ENCODE measurements at regions not wholly inside any gene's neighbourhood (a gene's known extent, or its start where the extent isn't known, plus 50 kb on each side); places are given as distances from the start of the nearest gene placed in this dataset.
A peak's percentile ranks its signal among the peaks of the same experiment; 100 is the strongest.

GRCh38 chr4:180811556-180811955 lies 1431.6 kb upstream of the TENM3 start:
- H3K4me2 ChIP-seq (ENCODE audit: low read length), result no peak overlapping the region
- no peaks in the 10 kb centered on the region for H3K27me3 ChIP-seq (ENCODE audit: insufficient read depth, low read length)
- no peak overlapping the region for H3K9ac ChIP-seq (ENCODE audit: low read length)
- H3K4me1 Mint-ChIP-seq (ENCODE audit: low read depth, unreplicated experiment), result peaks cover 6% of the 10 kb centered on the region
- no peak overlapping the region for H3K4me3 ChIP-seq (ENCODE audit: insufficient read depth, low read depth, low read length)
- H3K4me3 Mint-ChIP-seq (ENCODE audit: unreplicated experiment), result no peak overlapping the region
- H3K27ac ChIP-seq (ENCODE audit: low read depth, low read length), result no peak overlapping the region
- no peaks in the 10 kb centered on the region for H4K20me1 ChIP-seq (ENCODE audit: insufficient read depth, low read length)
- no peaks in the 10 kb centered on the region for H3K79me2 ChIP-seq (ENCODE audit: insufficient read depth, low read length)
- FAIRE-seq (no peak), DNase-seq (ENCODE audit: low read depth) (peak; percentile 46)
- H3K36me3 ChIP-seq (ENCODE audit: insufficient read depth, low read length), result no peaks in the 10 kb centered on the region
- no peak overlapping the region for H3K27ac Mint-ChIP-seq (ENCODE audit: unreplicated experiment)
- no peaks in the 10 kb centered on the region for H3K27me3 Mint-ChIP-seq (ENCODE audit: low read depth, unreplicated experiment)
- H3K9me3 ChIP-seq (ENCODE audit: insufficient read depth, low read depth, low read length), result no peaks in the 10 kb centered on the region
- no peak overlapping the region for H2AFZ ChIP-seq (ENCODE audit: low read depth, low read length)
- no peaks in the 10 kb centered on the region for H3K36me3 Mint-ChIP-seq (ENCODE audit: low read depth, unreplicated experiment)
- H3K9me3 Mint-ChIP-seq (ENCODE audit: unreplicated experiment), result no peaks in the 10 kb centered on the region
- TF ChIP-seq CTCF (IDR thresholded peaks at IDR 0.05; ENCODE audit: insufficient read depth, low read depth, low read length) (no peak), EZH2 (IDR thresholded peaks at IDR 0.05; ENCODE audit: insufficient read depth, low read length) (no peak)
- H3K4me1 ChIP-seq (ENCODE audit: insufficient read depth, low read length), result no peaks in the 10 kb centered on the region

GRCh38 chr4:180812783-180813182 lies 1430.4 kb upstream of the TENM3 start:
- Histone ChIP-seq H3K27ac (ENCODE audit: low read depth, low read length) (no peak overlapping the region), H3K4me2 (ENCODE audit: low read length) (no peak overlapping the region), H2AFZ (ENCODE audit: low read depth, low read length) (no peak overlapping the region), H3K36me3 (ENCODE audit: insufficient read depth, low read length) (no peaks in the 10 kb centered on the region), H3K79me2 (ENCODE audit: insufficient read depth, low read length) (no peaks in the 10 kb centered on the region), H3K9me3 (ENCODE audit: insufficient read depth, low read depth, low read length) (no peaks in the 10 kb centered on the region), H3K4me1 (ENCODE audit: insufficient read depth, low read length) (no peaks in the 10 kb centered on the region), H3K27me3 (ENCODE audit: insufficient read depth, low read length) (no peaks in the 10 kb centered on the region), H3K9ac (ENCODE audit: low read length) (no peak overlapping the region), H3K4me3 (ENCODE audit: insufficient read depth, low read depth, low read length) (no peak overlapping the region), H4K20me1 (ENCODE audit: insufficient read depth, low read length) (no peaks in the 10 kb centered on the region)
- Mint-ChIP-seq H3K4me1 (ENCODE audit: low read depth, unreplicated experiment) (peaks cover 6% of the 10 kb centered on the region), H3K9me3 (ENCODE audit: unreplicated experiment) (no peaks in the 10 kb centered on the region), H3K27ac (ENCODE audit: unreplicated experiment) (no peak overlapping the region), H3K4me3 (ENCODE audit: unreplicated experiment) (no peak overlapping the region), H3K36me3 (ENCODE audit: low read depth, unreplicated experiment) (no peaks in the 10 kb centered on the region), H3K27me3 (ENCODE audit: low read depth, unreplicated experiment) (no peaks in the 10 kb centered on the region)
- TF ChIP-seq CTCF (IDR thresholded peaks at IDR 0.05; ENCODE audit: insufficient read depth, low read depth, low read length) (no peak), EZH2 (IDR thresholded peaks at IDR 0.05; ENCODE audit: insufficient read depth, low read length) (no peak)
- no peak for FAIRE-seq
- no peak for DNase-seq (ENCODE audit: low read depth)

GRCh38 chr4:180814875-180815417 lies 1428.3 kb upstream of the TENM3 start:
- no peaks in the 10 kb centered on the region for H3K9me3 Mint-ChIP-seq (ENCODE audit: unreplicated experiment)
- H3K27ac Mint-ChIP-seq (ENCODE audit: unreplicated experiment), result no peak overlapping the region
- no peaks in the 10 kb centered on the region for H3K9me3 ChIP-seq (ENCODE audit: insufficient read depth, low read depth, low read length)
- H3K4me2 ChIP-seq (ENCODE audit: low read length), result no peak overlapping the region
- H3K27me3 ChIP-seq (ENCODE audit: insufficient read depth, low read length), result no peaks in the 10 kb centered on the region
- TF ChIP-seq EZH2 (IDR thresholded peaks at IDR 0.05; ENCODE audit: insufficient read depth, low read length) (no peak), CTCF (IDR thresholded peaks at IDR 0.05; ENCODE audit: insufficient read depth, low read depth, low read length) (no peak)
- no peak overlapping the region for H3K4me3 ChIP-seq (ENCODE audit: insufficient read depth, low read depth, low read length)
- H3K4me1 ChIP-seq (ENCODE audit: insufficient read depth, low read length), result no peaks in the 10 kb centered on the region
- no peaks in the 10 kb centered on the region for H3K36me3 ChIP-seq (ENCODE audit: insufficient read depth, low read length)
- H3K79me2 ChIP-seq (ENCODE audit: insufficient read depth, low read length), result no peaks in the 10 kb centered on the region
- H4K20me1 ChIP-seq (ENCODE audit: insufficient read depth, low read length), result no peaks in the 10 kb centered on the region
- H3K27ac ChIP-seq (ENCODE audit: low read depth, low read length), result no peak overlapping the region
- no peak overlapping the region for H2AFZ ChIP-seq (ENCODE audit: low read depth, low read length)
- no peak overlapping the region for H3K9ac ChIP-seq (ENCODE audit: low read length)
- H3K4me3 Mint-ChIP-seq (ENCODE audit: unreplicated experiment), result no peak overlapping the region
- no peaks in the 10 kb centered on the region for H3K36me3 Mint-ChIP-seq (ENCODE audit: low read depth, unreplicated experiment)
- H3K4me1 Mint-ChIP-seq (ENCODE audit: low read depth, unreplicated experiment), result peaks cover 6% of the 10 kb centered on the region
- H3K27me3 Mint-ChIP-seq (ENCODE audit: low read depth, unreplicated experiment), result no peaks in the 10 kb centered on the region
- no peak for DNase-seq (ENCODE audit: low read depth)
- FAIRE-seq, result no peak
